PC-3 (cell line): ENCODE measurements at regions not wholly inside any gene's neighbourhood (a gene's known extent, or its start where the extent isn't known, plus 50 kb on each side); places are given as distances from the start of the nearest gene placed in this dataset.

Experiments
- EZH2 ChIP-seq: fragments of 300-600 bp; sonication (generic); IDR thresholded peaks from one replicate; pipeline ENCODE4 v1.6.1; 2017; ENCODE audit warnings: antibody characterized with exemption, mild to moderate bottlenecking, low read length; ENCODE audit not compliant: unreplicated experiment
- EZH2phosphoT487 ChIP-seq: fragments of 300-600 bp; sonication (generic); IDR thresholded peaks from 2 replicates; pipeline ENCODE4 v1.6.1; 2018; ENCODE audit warnings: mild to moderate bottlenecking, antibody characterized with exemption, low read length, borderline replicate concordance
- TF ChIP-seq, protein P1 (sequence below): fragments of 300-600 bp; sonication (generic); conservative IDR thresholded peaks from 2 replicates; pipeline ENCODE4 v1.5.1; 2017; ENCODE audit warnings: antibody characterized with exemption, low read depth, mild to moderate bottlenecking, low read length

DNA sequence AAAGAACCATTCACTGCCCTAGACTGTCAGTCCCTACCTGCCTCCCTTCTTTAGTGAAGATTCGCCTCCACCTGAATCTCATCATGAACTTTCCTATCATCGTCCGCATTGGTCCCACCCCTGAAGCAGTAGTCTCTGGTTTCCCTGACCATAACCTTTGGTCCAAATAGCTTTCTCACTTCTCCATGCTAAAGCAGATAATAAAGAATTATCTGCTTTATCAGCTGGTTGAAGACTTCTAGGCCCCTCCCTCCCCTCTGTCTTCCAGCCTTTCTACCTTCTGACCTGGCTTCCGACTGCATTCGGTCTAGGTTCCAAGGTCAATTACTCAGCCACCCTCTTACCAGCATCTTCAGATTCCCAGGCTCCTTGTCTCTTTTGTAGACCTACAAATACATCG, 650.9 kb downstream of the HS3ST4 start:
- TF ChIP-seq, protein P1, sequence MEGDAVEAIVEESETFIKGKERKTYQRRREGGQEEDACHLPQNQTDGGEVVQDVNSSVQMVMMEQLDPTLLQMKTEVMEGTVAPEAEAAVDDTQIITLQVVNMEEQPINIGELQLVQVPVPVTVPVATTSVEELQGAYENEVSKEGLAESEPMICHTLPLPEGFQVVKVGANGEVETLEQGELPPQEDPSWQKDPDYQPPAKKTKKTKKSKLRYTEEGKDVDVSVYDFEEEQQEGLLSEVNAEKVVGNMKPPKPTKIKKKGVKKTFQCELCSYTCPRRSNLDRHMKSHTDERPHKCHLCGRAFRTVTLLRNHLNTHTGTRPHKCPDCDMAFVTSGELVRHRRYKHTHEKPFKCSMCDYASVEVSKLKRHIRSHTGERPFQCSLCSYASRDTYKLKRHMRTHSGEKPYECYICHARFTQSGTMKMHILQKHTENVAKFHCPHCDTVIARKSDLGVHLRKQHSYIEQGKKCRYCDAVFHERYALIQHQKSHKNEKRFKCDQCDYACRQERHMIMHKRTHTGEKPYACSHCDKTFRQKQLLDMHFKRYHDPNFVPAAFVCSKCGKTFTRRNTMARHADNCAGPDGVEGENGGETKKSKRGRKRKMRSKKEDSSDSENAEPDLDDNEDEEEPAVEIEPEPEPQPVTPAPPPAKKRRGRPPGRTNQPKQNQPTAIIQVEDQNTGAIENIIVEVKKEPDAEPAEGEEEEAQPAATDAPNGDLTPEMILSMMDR: no peak
- TF ChIP-seq EZH2phosphoT487 (no peak), EZH2 (no peak)
